GM11168 (cell line): ENCODE measurements at regions not wholly inside any gene's neighbourhood (a gene's known extent, or its start where the extent isn't known, plus 50 kb on each side); places are given as distances from the start of the nearest gene placed in this dataset.

Experiments
- in situ Hi-C: fragments of 300-500 bp; cut with MboI; formaldehyde crosslinking; loops from one replicate; pipeline ENCODE4 v1.12.0; 2022; ENCODE audit warnings: low sequenced_read_pairs; ENCODE audit not compliant: unreplicated experiment

GRCh38 chr1:30612536-30613065 is 110.8 kb downstream of the MATN1 start:
- in situ Hi-C loops = no loop called here

GRCh38 chr1:30611741-30612309 is 111.6 kb downstream of the MATN1 start:
- in situ Hi-C loops = no loop called here

- in situ Hi-C loops = no loop called here
Observed at GRCh38 chr1:30610917-30611316, 112.5 kb downstream of the MATN1 start.

GRCh38 chr1:30609999-30610345 is 113.4 kb downstream of the MATN1 start:
- in situ Hi-C loops = no loop called here

- in situ Hi-C loops = no loop called here
Observed at GRCh38 chr1:30609336-30609998, 113.9 kb downstream of the MATN1 start.

GRCh38 chr1:30607723-30608122 is 115.7 kb downstream of the MATN1 start:
- in situ Hi-C loops = no loop called here

GRCh38 chr1:30606166-30606565 is 117.2 kb downstream of the MATN1 start:
- in situ Hi-C loops = no loop called here

GRCh38 chr1:30605441-30605920 is 117.9 kb downstream of the MATN1 start:
- in situ Hi-C loops = no loop called here

- in situ Hi-C loops = no loop called here
Observed at GRCh38 chr1:30604801-30605440, 118.5 kb downstream of the MATN1 start.

GRCh38 chr1:30603081-30603858 is 120.1 kb downstream of the MATN1 start:
- in situ Hi-C loops = no loop called here

- in situ Hi-C loops = no loop called here
Observed at GRCh38 chr1:30601316-30602085, 121.9 kb downstream of the MATN1 start.

GRCh38 chr1:30600706-30601105 is 122.7 kb downstream of the MATN1 start:
- in situ Hi-C loops = no loop called here

- in situ Hi-C loops = no loop called here
Observed at GRCh38 chr1:30600258-30600657, 123.1 kb downstream of the MATN1 start.

- in situ Hi-C loops = no loop called here
Observed at GRCh38 chr1:30599721-30600120, 123.7 kb downstream of the MATN1 start.

- in situ Hi-C loops = no loop called here
Observed at GRCh38 chr1:30598571-30599114, 124.7 kb downstream of the MATN1 start.

- in situ Hi-C loops = no loop called here
Observed at GRCh38 chr1:30597711-30598110, 125.7 kb downstream of the MATN1 start.

- in situ Hi-C loops = no loop called here
Observed at GRCh38 chr1:30596891-30597290, 126.5 kb downstream of the MATN1 start.

GRCh38 chr1:30596470-30596869 is 126.9 kb downstream of the MATN1 start:
- in situ Hi-C loops = no loop called here

GRCh38 chr1:30589083-30589482 is 134.3 kb downstream of the MATN1 start:
- in situ Hi-C loops = no loop called here
